Endodermal cell (in vitro differentiated cells): ENCODE measurements at regions not wholly inside any gene's neighbourhood (a gene's known extent, or its start where the extent isn't known, plus 50 kb on each side); places are given as distances from the start of the nearest gene placed in this dataset.

Experiments used
- DNase-seq: peaks from one replicate; pipeline ENCODE4 v3.0.0-alpha.2; 2017
- H3K27ac ChIP-seq: 2 replicates; pipeline ENCODE4 v1.5.1; 2013; ENCODE audit warnings: mild to moderate bottlenecking, low read depth, low read length, moderate library complexity
- H3K27me3 ChIP-seq: 2 replicates; pipeline ENCODE4 v1.6.1; 2013; ENCODE audit warnings: mild to moderate bottlenecking, low read length, moderate library complexity; ENCODE audit not compliant: insufficient read depth, control insufficient read depth, poor library complexity, severe bottlenecking
- H3K36me3 ChIP-seq: 2 replicates; pipeline ENCODE4 v1.7.0; 2013; ENCODE audit warnings: mild to moderate bottlenecking, low read length, moderate library complexity; ENCODE audit not compliant: control insufficient read depth, insufficient read depth
- H3K4me1 ChIP-seq: one replicate; pipeline ENCODE4 v1.7.0; 2013; ENCODE audit warnings: low read length; ENCODE audit not compliant: control insufficient read depth, insufficient read depth
- H3K4me3 ChIP-seq: 2 replicates; pipeline ENCODE4 v1.5.1; 2013; ENCODE audit warnings: mild to moderate bottlenecking, low read length, moderate library complexity
- H3K9ac ChIP-seq: 2 replicates; pipeline ENCODE4 v1.6.1; 2013; ENCODE audit warnings: mild to moderate bottlenecking, low read length, moderate library complexity; ENCODE audit not compliant: poor library complexity, severe bottlenecking; ENCODE audit errors: extremely low read depth
- H3K9me3 ChIP-seq: 2 replicates; pipeline ENCODE4 v1.6.1; 2013; ENCODE audit warnings: mild to moderate bottlenecking, low read length, moderate library complexity; ENCODE audit not compliant: control insufficient read depth
- H3K27ac Mint-ChIP-seq: 2 replicates; pipeline ENCODE4 v1.8.0; 2020; ENCODE audit warnings: mixed read lengths
- H3K27me3 Mint-ChIP-seq: 2 replicates; pipeline ENCODE4 v1.8.0; 2021; ENCODE audit warnings: mild to moderate bottlenecking, mixed read lengths; ENCODE audit not compliant: insufficient read depth
- H3K36me3 Mint-ChIP-seq: 2 replicates; pipeline ENCODE4 v1.8.0; 2020; ENCODE audit warnings: low read depth, mixed read lengths
- H3K4me1 Mint-ChIP-seq: 2 replicates; pipeline ENCODE4 v1.8.0; 2020; ENCODE audit warnings: mixed read lengths
- H3K4me3 Mint-ChIP-seq: 2 replicates; pipeline ENCODE4 v1.8.0; 2020; ENCODE audit warnings: mild to moderate bottlenecking, moderate library complexity, mixed read lengths
- H3K9me3 Mint-ChIP-seq: 2 replicates; pipeline ENCODE4 v1.8.0; 2020; ENCODE audit warnings: mild to moderate bottlenecking, mixed read lengths
- WGBS, 2 experiments: methylation state at CpG; one replicate each; pipeline versions ENCODE4 v1.1.5 to v1.1.7; 2013; ENCODE audit warnings: missing lambda C conversion rate in 2 of 2, mixed read lengths in 1 of 2; ENCODE audit not compliant: insufficient coverage in 1 of 2, insufficient read length in 1 of 2; 5-methylcytosine and 5-hydroxymethylcytosine counted together
- TF ChIP-seq, protein P1 (sequence below): fragments of 200-600 bp; sonication (generic); conservative IDR thresholded peaks from 2 replicates; pipeline ENCODE4 v1.5.0; 2021; ENCODE audit warnings: antibody characterized with exemption, mild to moderate bottlenecking

DNA sequence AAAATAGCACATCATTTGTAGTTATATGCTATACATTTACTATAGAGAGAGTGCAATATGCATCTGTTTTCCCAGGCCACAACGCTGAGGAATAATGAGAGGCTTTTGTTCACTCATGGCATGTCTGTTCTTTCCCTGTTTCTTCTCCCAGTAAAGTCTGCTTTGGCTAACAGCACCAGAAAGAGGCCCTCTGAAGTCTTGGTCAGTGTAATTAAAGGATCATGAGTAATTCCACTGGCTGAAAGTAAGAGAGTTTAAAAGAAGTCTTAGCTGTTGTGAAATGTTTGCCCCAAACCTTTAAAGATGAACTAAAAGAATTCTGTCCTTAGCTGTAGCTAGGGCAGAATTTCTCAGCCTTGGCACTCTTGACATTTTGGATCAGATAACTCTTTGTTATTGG lies 228.8 kb downstream of the TLE4 start:
- Histone ChIP-seq H3K9me3 (no peaks in the 10 kb centered on the region), H3K4me3 (no peak overlapping the region), H3K4me1 (no peaks in the 10 kb centered on the region), H3K27me3 (no peaks in the 10 kb centered on the region), H3K27ac (no peak overlapping the region), H3K9ac (no peak overlapping the region), H3K36me3 (no peaks in the 10 kb centered on the region)
- H3K27ac Mint-ChIP-seq, result no peak overlapping the region
- H3K36me3 Mint-ChIP-seq, result no peaks in the 10 kb centered on the region
- DNase-seq, result no peak
- WGBS, 2 experiments, result 87% methylated on average over 1 of the region's 1 CpG; no CpG with 5 or more reads in 1 of the 2 experiments
- H3K4me3 Mint-ChIP-seq, result no peak overlapping the region
- TF ChIP-seq, protein P1, sequence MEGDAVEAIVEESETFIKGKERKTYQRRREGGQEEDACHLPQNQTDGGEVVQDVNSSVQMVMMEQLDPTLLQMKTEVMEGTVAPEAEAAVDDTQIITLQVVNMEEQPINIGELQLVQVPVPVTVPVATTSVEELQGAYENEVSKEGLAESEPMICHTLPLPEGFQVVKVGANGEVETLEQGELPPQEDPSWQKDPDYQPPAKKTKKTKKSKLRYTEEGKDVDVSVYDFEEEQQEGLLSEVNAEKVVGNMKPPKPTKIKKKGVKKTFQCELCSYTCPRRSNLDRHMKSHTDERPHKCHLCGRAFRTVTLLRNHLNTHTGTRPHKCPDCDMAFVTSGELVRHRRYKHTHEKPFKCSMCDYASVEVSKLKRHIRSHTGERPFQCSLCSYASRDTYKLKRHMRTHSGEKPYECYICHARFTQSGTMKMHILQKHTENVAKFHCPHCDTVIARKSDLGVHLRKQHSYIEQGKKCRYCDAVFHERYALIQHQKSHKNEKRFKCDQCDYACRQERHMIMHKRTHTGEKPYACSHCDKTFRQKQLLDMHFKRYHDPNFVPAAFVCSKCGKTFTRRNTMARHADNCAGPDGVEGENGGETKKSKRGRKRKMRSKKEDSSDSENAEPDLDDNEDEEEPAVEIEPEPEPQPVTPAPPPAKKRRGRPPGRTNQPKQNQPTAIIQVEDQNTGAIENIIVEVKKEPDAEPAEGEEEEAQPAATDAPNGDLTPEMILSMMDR, result no peak
- no peaks in the 10 kb centered on the region for H3K9me3 Mint-ChIP-seq
- no peaks in the 10 kb centered on the region for H3K4me1 Mint-ChIP-seq
- no peaks in the 10 kb centered on the region for H3K27me3 Mint-ChIP-seq

DNA sequence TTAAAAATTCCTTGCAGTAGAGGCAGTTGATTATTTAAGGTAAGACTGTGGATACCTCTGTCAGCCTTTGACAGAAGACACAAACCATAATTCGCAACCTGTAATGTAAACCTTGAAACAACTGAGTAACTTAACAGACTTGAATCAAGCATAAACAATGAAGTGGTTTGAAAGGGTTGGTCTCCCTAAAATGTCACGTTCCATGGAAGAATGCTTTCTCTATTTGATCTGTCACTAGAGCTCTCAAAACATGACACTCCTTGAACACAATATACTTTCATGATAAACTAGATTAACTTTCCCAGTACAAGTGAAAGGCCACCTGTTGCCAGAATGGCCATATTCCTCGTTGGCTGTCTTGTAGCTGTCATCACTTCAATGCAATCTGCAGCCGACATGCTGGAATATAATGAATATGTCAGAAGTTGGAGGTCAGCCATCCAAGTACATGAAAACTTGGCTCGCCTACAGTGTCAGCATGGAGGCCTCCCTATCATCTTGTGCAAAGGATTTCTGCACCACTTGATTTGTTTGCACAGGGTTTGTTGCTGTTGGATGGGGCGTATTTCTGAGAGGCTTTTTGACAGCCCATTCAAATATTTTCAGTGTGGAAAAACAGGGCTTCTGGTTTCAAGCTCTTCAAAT lies 228.0 kb downstream of the TLE4 start:
- H3K4me1 ChIP-seq, result no peaks in the 10 kb centered on the region
- no peaks in the 10 kb centered on the region for H3K36me3 ChIP-seq
- H3K4me3 ChIP-seq, result no peak overlapping the region
- no peak overlapping the region for H3K9ac ChIP-seq
- H3K27me3 Mint-ChIP-seq, result no peaks in the 10 kb centered on the region
- no peaks in the 10 kb centered on the region for H3K27me3 ChIP-seq
- no peaks in the 10 kb centered on the region for H3K4me1 Mint-ChIP-seq
- no peak overlapping the region for H3K4me3 Mint-ChIP-seq
- no peaks in the 10 kb centered on the region for H3K9me3 Mint-ChIP-seq
- TF ChIP-seq, protein P1, result no peak
- no peaks in the 10 kb centered on the region for H3K9me3 ChIP-seq
- 90 to 93% methylated on average over 5 to 6 of the region's 6 CpGs for WGBS, 2 experiments
- H3K27ac Mint-ChIP-seq, result no peak overlapping the region
- no peak overlapping the region for H3K27ac ChIP-seq
- DNase-seq, result no peak
- no peaks in the 10 kb centered on the region for H3K36me3 Mint-ChIP-seq

DNA sequence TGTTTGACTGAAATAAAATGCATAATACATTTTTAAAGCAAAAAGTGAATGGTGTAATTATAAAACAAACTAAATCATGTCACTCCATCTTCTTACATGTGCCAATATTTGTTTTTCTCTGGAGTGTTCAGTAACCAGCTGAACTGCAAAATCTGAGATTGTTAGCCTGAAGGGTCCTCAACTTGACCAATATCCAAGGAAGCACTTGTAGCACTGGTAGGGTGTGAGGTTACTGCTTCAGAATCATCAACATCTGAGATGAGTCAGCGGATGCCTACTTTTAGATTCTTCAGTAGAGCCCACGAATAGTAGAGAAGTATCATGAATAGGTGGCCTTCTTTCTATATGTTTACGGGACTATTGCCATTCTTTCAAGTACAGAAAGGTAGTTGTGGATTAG lies 226.7 kb downstream of the TLE4 start:
- no peaks in the 10 kb centered on the region for H3K36me3 Mint-ChIP-seq
- no peaks in the 10 kb centered on the region for H3K27me3 ChIP-seq
- TF ChIP-seq, protein P1, result no peak
- no peaks in the 10 kb centered on the region for H3K36me3 ChIP-seq
- 91 to 100% methylated on average over 2 to 3 of the region's 3 CpGs for WGBS, 2 experiments
- H3K27ac Mint-ChIP-seq, result no peak overlapping the region
- H3K4me3 ChIP-seq, result no peak overlapping the region
- DNase-seq, result no peak
- no peaks in the 10 kb centered on the region for H3K9me3 Mint-ChIP-seq
- no peaks in the 10 kb centered on the region for H3K4me1 ChIP-seq
- H3K27ac ChIP-seq, result no peak overlapping the region
- H3K4me3 Mint-ChIP-seq, result no peak overlapping the region
- no peak overlapping the region for H3K9ac ChIP-seq
- H3K9me3 ChIP-seq, result no peaks in the 10 kb centered on the region
- no peaks in the 10 kb centered on the region for H3K27me3 Mint-ChIP-seq
- no peaks in the 10 kb centered on the region for H3K4me1 Mint-ChIP-seq
